GM18909 (cell line): ENCODE measurements at regions not wholly inside any gene's neighbourhood (a gene's known extent, or its start where the extent isn't known, plus 50 kb on each side); places are given as distances from the start of the nearest gene placed in this dataset.
"Not testable (repeated sequence)": the region's sequence is repeated elsewhere in the genome, so short reads cannot be mapped to it uniquely, and the experiment has no call there.

ENCODE experiments used
- ATAC-seq: cut with Tn5 transposase; IDR thresholded peaks from one replicate; pipeline ENCODE4 v1.9.1; 2021; ENCODE audit warnings: mild to moderate bottlenecking; ENCODE audit not compliant: unreplicated experiment, poor library complexity

- ATAC-seq = no peak
These were observed 62.0 kb upstream of the ST3GAL6 start for GRCh38 chr3:98701071-98701675.

- ATAC-seq = no peak
These were observed 61.0 kb upstream of the ST3GAL6 start for GRCh38 chr3:98702166-98702565.

- ATAC-seq = no peak
These were observed 57.9 kb upstream of the ST3GAL6 start for GRCh38 chr3:98705212-98705611.

GRCh38 chr3:98705694-98706093, 57.4 kb upstream of the ST3GAL6 start:
- no peak for ATAC-seq

GRCh38 chr3:98708681-98709080, 54.5 kb upstream of the ST3GAL6 start:
- ATAC-seq = not testable (repeated sequence)

- no peak for ATAC-seq
These were observed 53.7 kb upstream of the ST3GAL6 start for GRCh38 chr3:98709441-98709840.

- no peak for ATAC-seq
These were observed 53.0 kb upstream of the ST3GAL6 start for GRCh38 chr3:98710067-98710659.

- no peak for ATAC-seq
These were observed 51.7 kb upstream of the ST3GAL6 start for GRCh38 chr3:98711426-98711825.

GRCh38 chr3:98712726-98713125, 50.4 kb upstream of the ST3GAL6 start:
- no peak for ATAC-seq

- ATAC-seq = not testable (repeated sequence)
These were observed 49.8 kb upstream of the ST3GAL6 start for GRCh38 chr3:98713332-98713731.
